GM12873 (cell line): ENCODE measurements at regions not wholly inside any gene's neighbourhood (a gene's known extent, or its start where the extent isn't known, plus 50 kb on each side); places are given as distances from the start of the nearest gene placed in this dataset.

Experiments used
- TF ChIP-seq, protein P1 (sequence below): IDR thresholded peaks from 2 replicates; pipeline ENCODE4 v1.5.1; 2012; ENCODE audit warnings: low read depth, mild to moderate bottlenecking, moderate library complexity, low read length, control low read depth; ENCODE audit not compliant: insufficient read depth; ENCODE audit errors: missing control alignments

DNA sequence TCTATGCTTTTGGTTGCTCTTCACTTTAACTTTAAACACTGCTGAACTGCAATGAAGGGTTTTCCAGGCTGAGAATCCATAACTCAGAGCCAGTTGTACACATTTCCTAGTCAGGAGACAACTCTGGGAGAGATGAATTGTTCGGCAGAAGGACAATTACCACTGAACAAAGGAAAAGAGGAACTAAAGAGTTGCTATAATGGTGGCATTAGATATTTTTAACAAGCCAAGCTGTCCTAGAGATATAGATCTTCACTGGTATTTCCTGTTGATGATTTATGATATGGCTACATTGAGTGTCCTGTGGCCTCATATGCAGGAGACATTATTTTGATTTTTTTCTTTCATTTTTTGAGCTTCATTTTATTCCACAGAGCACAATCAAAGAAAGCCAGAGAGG lies 219.1 kb upstream of the PCSK5 start:
- TF ChIP-seq, protein P1, sequence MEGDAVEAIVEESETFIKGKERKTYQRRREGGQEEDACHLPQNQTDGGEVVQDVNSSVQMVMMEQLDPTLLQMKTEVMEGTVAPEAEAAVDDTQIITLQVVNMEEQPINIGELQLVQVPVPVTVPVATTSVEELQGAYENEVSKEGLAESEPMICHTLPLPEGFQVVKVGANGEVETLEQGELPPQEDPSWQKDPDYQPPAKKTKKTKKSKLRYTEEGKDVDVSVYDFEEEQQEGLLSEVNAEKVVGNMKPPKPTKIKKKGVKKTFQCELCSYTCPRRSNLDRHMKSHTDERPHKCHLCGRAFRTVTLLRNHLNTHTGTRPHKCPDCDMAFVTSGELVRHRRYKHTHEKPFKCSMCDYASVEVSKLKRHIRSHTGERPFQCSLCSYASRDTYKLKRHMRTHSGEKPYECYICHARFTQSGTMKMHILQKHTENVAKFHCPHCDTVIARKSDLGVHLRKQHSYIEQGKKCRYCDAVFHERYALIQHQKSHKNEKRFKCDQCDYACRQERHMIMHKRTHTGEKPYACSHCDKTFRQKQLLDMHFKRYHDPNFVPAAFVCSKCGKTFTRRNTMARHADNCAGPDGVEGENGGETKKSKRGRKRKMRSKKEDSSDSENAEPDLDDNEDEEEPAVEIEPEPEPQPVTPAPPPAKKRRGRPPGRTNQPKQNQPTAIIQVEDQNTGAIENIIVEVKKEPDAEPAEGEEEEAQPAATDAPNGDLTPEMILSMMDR, result no peak

DNA sequence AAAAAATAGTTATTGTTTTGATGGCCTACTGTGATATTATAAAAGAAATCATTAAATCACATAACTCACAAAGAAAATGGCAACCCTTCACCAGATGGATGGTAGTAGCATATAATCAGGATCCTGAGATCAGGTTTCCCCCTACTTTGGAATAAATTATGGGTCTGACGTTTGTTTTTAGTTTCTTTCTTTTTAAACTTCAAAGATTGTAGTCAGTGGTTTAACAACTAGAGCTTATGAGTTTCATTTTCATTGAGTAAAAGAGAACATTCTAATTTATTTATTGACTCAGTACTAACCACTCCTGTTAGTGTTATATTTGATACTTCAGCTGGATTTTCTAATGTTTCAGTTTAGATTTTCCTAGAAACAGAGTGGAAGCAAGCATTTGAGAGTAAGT lies 218.0 kb upstream of the PCSK5 start:
- TF ChIP-seq, protein P1, result no peak

DNA sequence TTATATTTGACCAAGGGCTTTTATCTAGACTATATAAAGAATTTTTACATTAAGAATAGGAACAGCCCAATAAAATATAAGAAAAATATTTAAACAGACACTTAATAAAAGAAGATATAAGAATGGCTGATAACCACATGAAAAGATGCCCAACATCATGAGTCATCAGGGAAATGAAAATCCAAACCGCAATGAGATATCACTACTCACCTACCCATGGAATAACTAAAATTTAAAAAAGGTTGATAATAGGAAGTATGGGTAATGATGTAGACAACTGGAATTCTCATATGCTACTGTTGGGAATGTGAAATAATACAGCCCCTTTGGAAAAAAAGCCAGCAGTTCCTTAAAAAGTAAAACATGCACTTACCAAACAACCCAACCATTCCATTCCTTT lies 206.9 kb upstream of the PCSK5 start:
- TF ChIP-seq, protein P1, result no peak

DNA sequence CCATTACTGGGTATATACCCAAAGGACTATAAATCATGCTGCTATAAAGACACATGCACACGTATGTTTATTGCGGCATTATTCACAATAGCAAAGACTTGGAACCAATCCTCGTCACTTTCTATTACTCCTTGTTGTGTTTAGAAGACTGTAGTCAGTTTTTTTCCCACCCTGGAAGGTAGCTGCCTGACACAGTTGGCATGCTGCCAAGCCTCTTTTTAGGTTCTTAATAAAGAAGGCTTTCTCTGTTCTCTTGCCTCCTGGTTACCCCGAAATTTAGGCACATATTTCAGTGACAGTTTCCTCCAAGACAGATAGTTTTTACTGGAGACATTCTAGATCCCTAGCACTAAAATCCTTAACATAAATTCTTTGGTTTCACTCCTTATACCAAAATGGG lies 205.4 kb upstream of the PCSK5 start:
- TF ChIP-seq, protein P1, result no peak

GRCh38 chr9:75687359-75687953 lies 203.0 kb upstream of the PCSK5 start:
- TF ChIP-seq, protein P1, result no peak

GRCh38 chr9:75691408-75691807 lies 199.1 kb upstream of the PCSK5 start:
- TF ChIP-seq, protein P1, result no peak

- TF ChIP-seq, protein P1, result no peak
These were observed 198.2 kb upstream of the PCSK5 start for GRCh38 chr9:75692309-75692708.
